Osteoblast (primary cell): ENCODE measurements at regions not wholly inside any gene's neighbourhood (a gene's known extent, or its start where the extent isn't known, plus 50 kb on each side); places are given as distances from the start of the nearest gene placed in this dataset.
"Not testable (repeated sequence)": the region's sequence is repeated elsewhere in the genome, so short reads cannot be mapped to it uniquely, and the experiment has no call there.

Experiments used
- DNase-seq: peaks from one replicate; pipeline ENCODE4 v3.0.0; 2011; ENCODE audit warnings: low spot score, mixed read lengths; ENCODE audit not compliant: insufficient read length; ENCODE audit errors: missing footprints
- H2AFZ ChIP-seq: 2 replicates; pipeline ENCODE4 v1.6.0; 2011; ENCODE audit warnings: mild to moderate bottlenecking, low read length
- H3K27ac ChIP-seq: 2 replicates; pipeline ENCODE4 v1.5.1; 2011; ENCODE audit warnings: mild to moderate bottlenecking, low read depth, low read length, moderate library complexity
- H3K27me3 ChIP-seq: 2 replicates; pipeline ENCODE4 v1.6.0; 2012; ENCODE audit warnings: mild to moderate bottlenecking, control low read depth, inconsistent platforms, low read length, moderate library complexity; ENCODE audit not compliant: insufficient read depth
- H3K36me3 ChIP-seq: 2 replicates; pipeline ENCODE4 v1.5.1; 2011; ENCODE audit warnings: mild to moderate bottlenecking, low read length, control low read depth, moderate library complexity; ENCODE audit not compliant: insufficient read depth
- H3K4me1 ChIP-seq: 2 replicates; pipeline ENCODE4 v1.5.1; 2011; ENCODE audit warnings: mild to moderate bottlenecking, low read length, control low read depth, moderate library complexity; ENCODE audit not compliant: insufficient read depth
- H3K4me2 ChIP-seq: 2 replicates; pipeline ENCODE4 v1.6.0; 2011; ENCODE audit warnings: mild to moderate bottlenecking, low read length; ENCODE audit not compliant: insufficient read depth
- H3K4me3 ChIP-seq: fragments of 200-600 bp; sonication (generic); 3 replicates; pipeline ENCODE4 v1.5.1; 2012; ENCODE audit warnings: mild to moderate bottlenecking, low read length, inconsistent platforms; ENCODE audit not compliant: insufficient read depth
- H3K79me2 ChIP-seq: 2 replicates; pipeline ENCODE4 v1.6.0; 2012; ENCODE audit warnings: mild to moderate bottlenecking, low read length, control low read depth, inconsistent platforms; ENCODE audit not compliant: insufficient read depth
- H3K9me3 ChIP-seq: 2 replicates; pipeline ENCODE4 v1.5.1; 2011; ENCODE audit warnings: low read depth, low read length, control low read depth
- H4K20me1 ChIP-seq: 2 replicates; pipeline ENCODE4 v1.6.0; 2012; ENCODE audit warnings: mild to moderate bottlenecking, low read length, control low read depth; ENCODE audit not compliant: insufficient read depth
- TF ChIP-seq, protein P1 (sequence below): IDR thresholded peaks from 2 replicates; pipeline ENCODE4 v1.5.1; 2011; ENCODE audit warnings: mild to moderate bottlenecking, low read depth, low read length, moderate library complexity; ENCODE audit errors: extremely low read depth

DNA sequence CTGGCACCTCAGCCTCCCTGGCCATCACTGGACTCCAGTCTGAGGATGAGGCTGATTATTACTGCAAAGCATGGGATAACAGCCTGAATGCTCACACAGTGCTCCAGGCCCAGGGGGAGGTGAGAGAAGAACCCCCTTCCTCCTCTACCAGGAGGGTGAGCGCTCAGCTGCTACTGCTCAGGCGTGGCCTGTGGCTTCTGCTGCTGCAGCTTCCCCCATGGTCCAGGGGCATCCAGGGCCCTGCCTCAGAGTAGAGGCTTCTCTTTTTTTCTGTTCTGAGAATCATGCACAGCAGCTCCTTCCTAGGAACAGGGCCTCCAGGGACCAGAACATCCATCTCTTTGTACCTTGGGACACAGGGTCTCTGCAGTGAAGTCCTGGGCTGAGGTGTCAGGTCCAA is 83.1 kb downstream of the VPREB1 start:
- no peaks in the 10 kb centered on the region for H3K9me3 ChIP-seq
- H3K79me2 ChIP-seq = no peaks in the 10 kb centered on the region
- H3K4me1 ChIP-seq = no peaks in the 10 kb centered on the region
- no peak overlapping the region for H3K4me3 ChIP-seq
- H3K36me3 ChIP-seq = no peaks in the 10 kb centered on the region
- DNase-seq = no peak
- TF ChIP-seq, protein P1, sequence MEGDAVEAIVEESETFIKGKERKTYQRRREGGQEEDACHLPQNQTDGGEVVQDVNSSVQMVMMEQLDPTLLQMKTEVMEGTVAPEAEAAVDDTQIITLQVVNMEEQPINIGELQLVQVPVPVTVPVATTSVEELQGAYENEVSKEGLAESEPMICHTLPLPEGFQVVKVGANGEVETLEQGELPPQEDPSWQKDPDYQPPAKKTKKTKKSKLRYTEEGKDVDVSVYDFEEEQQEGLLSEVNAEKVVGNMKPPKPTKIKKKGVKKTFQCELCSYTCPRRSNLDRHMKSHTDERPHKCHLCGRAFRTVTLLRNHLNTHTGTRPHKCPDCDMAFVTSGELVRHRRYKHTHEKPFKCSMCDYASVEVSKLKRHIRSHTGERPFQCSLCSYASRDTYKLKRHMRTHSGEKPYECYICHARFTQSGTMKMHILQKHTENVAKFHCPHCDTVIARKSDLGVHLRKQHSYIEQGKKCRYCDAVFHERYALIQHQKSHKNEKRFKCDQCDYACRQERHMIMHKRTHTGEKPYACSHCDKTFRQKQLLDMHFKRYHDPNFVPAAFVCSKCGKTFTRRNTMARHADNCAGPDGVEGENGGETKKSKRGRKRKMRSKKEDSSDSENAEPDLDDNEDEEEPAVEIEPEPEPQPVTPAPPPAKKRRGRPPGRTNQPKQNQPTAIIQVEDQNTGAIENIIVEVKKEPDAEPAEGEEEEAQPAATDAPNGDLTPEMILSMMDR = no peak
- no peak overlapping the region for H3K4me2 ChIP-seq
- H4K20me1 ChIP-seq = no peaks in the 10 kb centered on the region
- no peak overlapping the region for H2AFZ ChIP-seq
- H3K27me3 ChIP-seq = no peaks in the 10 kb centered on the region
- no peak overlapping the region for H3K27ac ChIP-seq

DNA sequence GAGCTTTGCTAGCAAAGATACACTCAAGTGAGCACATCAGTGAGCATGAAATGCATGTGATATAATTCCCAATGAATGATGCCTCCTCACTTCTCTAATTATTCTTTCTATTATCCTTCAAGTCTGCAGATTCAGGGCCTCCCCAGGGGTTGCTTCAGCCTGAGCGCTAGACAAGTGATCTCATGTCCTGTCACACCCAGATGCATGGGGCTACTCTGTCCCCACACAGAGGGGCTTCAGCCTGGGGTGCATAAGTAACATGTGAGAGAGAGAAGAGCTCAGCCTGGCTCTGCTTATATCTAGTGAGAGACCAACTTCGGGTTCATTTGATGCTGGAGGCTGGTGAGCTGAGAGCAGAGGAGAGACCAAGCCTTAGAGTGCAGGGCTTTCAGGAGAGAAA is 85.2 kb downstream of the VPREB1 start:
- H4K20me1 ChIP-seq = no peaks in the 10 kb centered on the region
- H3K79me2 ChIP-seq = no peaks in the 10 kb centered on the region
- TF ChIP-seq, protein P1 = no peak
- H3K4me2 ChIP-seq = no peak overlapping the region
- no peaks in the 10 kb centered on the region for H3K4me1 ChIP-seq
- H3K9me3 ChIP-seq = no peaks in the 10 kb centered on the region
- no peak overlapping the region for H3K4me3 ChIP-seq
- no peak overlapping the region for H2AFZ ChIP-seq
- H3K36me3 ChIP-seq = no peaks in the 10 kb centered on the region
- H3K27ac ChIP-seq = no peak overlapping the region
- DNase-seq = no peak
- no peaks in the 10 kb centered on the region for H3K27me3 ChIP-seq

DNA sequence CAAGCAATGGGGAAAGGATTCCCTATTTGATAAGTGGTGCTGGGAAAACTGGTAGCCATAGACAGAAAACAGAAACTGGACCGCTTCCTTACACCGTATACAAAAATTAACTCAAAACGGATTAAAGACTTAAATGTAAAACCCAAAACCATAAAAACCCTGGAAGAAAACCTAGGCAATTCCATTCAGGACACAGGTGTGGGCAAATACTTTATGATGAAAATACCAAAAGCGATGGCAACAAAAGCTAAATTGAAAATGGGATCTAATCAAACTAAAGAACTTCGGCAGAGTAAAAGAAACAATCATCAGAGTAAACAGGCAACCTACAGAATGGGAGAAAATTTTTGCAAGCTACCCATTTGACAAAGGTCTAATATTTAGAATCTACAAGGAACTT is 91.1 kb downstream of the VPREB1 start:
- H3K27ac ChIP-seq, H3K36me3 ChIP-seq, H4K20me1 ChIP-seq, H3K4me3 ChIP-seq, H2AFZ ChIP-seq, H3K79me2 ChIP-seq, H3K9me3 ChIP-seq, H3K4me1 ChIP-seq, H3K4me2 ChIP-seq, DNase-seq, H3K27me3 ChIP-seq: not testable (repeated sequence)

DNA sequence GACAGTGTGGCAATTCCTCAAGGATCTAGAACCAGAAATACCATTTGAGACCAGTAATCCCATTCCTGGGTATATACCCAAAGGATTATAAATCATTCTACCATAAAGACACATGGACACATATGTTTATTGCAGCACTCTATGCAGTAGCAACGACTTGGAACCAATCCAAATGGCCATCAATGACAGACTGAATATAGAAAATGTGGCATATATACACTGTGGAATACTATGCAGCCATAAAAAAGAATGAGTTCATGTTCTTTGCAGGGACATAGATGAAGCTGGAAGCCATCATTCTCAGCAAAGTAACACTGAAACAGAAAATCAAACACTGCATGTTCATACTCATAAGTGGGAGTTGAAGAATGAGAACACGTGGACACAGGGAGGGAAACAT is 91.7 kb downstream of the VPREB1 start:
- not testable (repeated sequence) for H3K27ac ChIP-seq, H3K27me3 ChIP-seq, H3K4me2 ChIP-seq

DNA sequence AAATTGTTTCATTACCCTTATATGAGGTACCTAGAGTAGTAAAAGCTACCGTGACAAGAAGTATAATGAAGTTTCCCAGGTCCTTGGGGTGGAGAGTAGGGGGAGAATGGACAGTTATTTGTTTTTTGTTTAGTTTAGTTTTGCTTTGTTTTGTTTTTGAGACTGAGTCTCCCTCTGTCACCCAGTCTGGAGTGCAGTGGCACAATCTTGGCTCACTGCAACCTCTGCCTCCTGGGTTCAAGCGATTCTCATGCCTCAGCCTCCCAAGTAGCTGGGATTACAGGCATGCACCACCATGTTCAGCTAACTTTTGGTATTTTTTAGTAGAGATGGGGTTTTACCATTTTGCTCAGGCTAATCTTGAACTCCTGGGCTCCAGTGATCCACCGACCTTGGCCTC is 94.2 kb downstream of the VPREB1 start:
- not testable (repeated sequence) for H3K27me3 ChIP-seq

More for the DNA sequence above, 91.7 kb downstream of the VPREB1 start:
- H3K79me2 ChIP-seq, H3K4me3 ChIP-seq, H2AFZ ChIP-seq, H4K20me1 ChIP-seq, H3K4me1 ChIP-seq, DNase-seq, H3K36me3 ChIP-seq, H3K9me3 ChIP-seq: not testable (repeated sequence)

More for the DNA sequence above, 94.2 kb downstream of the VPREB1 start:
- not testable (repeated sequence) for H3K4me3 ChIP-seq, H3K4me1 ChIP-seq, H3K27ac ChIP-seq, H3K36me3 ChIP-seq, DNase-seq, H3K9me3 ChIP-seq, H2AFZ ChIP-seq, H3K79me2 ChIP-seq, H4K20me1 ChIP-seq, H3K4me2 ChIP-seq
